Parathyroid adenoma (tissue), 2 donors: ENCODE measurements at regions not wholly inside any gene's neighbourhood (a gene's known extent, or its start where the extent isn't known, plus 50 kb on each side); places are given as distances from the start of the nearest gene placed in this dataset.

ENCODE experiments used
- H2AFZ ChIP-seq: fragments of 300-600 bp; sonication (generic); one replicate; pipeline ENCODE4 v1.7.0; 2017; ENCODE audit warnings: antibody characterized with exemption, mild to moderate bottlenecking
- H3K27ac ChIP-seq: fragments of 300-600 bp; sonication (generic); one replicate; pipeline ENCODE4 v1.7.0; 2017
- H3K27me3 ChIP-seq: fragments of 300-600 bp; sonication (generic); one replicate; pipeline ENCODE4 v1.7.0; 2017; ENCODE audit warnings: low read length; ENCODE audit not compliant: control insufficient read depth, insufficient read depth
- H3K36me3 ChIP-seq: fragments of 300-600 bp; sonication (generic); one replicate; pipeline ENCODE4 v1.7.0; 2017; ENCODE audit warnings: low read length; ENCODE audit not compliant: control insufficient read depth, insufficient read depth
- H3K4me1 ChIP-seq: fragments of 300-600 bp; sonication (generic); one replicate; pipeline ENCODE4 v1.7.0; 2017; ENCODE audit warnings: control low read depth
- H3K4me2 ChIP-seq: fragments of 300-600 bp; sonication (generic); one replicate; pipeline ENCODE4 v1.7.0; 2017; ENCODE audit warnings: low read length
- H3K4me3 ChIP-seq: fragments of 300-600 bp; sonication (generic); one replicate; pipeline ENCODE4 v1.7.0; 2017; ENCODE audit warnings: low read depth, low read length
- H3K79me2 ChIP-seq: fragments of 300-600 bp; sonication (generic); one replicate; pipeline ENCODE4 v1.7.0; 2017; ENCODE audit warnings: control low read depth
- H3K9ac ChIP-seq: fragments of 300-600 bp; sonication (generic); one replicate; pipeline ENCODE4 v1.7.0; 2017; ENCODE audit warnings: mild to moderate bottlenecking
- H3K9me3 ChIP-seq: fragments of 300-600 bp; sonication (generic); one replicate; pipeline ENCODE4 v1.7.0; 2017; ENCODE audit warnings: low read length; ENCODE audit not compliant: control insufficient read depth
- TF ChIP-seq, protein P1 (sequence below): fragments of 300-600 bp; sonication (generic); IDR thresholded peaks from one replicate; pipeline ENCODE4 v1.7.0; 2017; ENCODE audit warnings: antibody characterized with exemption, mild to moderate bottlenecking
- donor health status: primary hyperparathyroidism.

DNA sequence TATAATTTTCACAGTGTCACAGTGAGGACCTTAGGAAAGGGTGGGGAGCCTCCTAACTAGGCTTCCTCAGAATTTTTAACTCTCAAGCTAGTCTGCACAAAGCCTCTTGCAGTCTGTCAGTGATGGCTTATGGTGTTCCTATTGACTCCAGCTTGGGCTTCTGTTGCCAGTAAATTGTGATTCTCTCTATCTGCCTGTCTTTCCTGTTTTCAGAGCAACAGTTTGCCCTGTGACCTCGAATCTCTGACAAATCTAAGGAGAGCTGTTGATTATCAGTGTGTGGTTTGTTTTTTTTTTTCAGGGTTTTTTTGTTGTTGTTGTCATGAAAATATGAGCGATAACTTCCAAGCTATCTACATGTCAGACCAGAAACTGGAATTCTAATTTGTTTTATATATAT lies 423.2 kb upstream of the B3GALT2 start:
- Histone ChIP-seq H3K4me1 (no peaks in the 10 kb centered on the region), H2AFZ (no peak overlapping the region), H3K9ac (no peak overlapping the region), H3K9me3 (no peaks in the 10 kb centered on the region), H3K27ac (no peak overlapping the region), H3K4me3 (no peak overlapping the region), H3K79me2 (no peaks in the 10 kb centered on the region), H3K4me2 (no peak overlapping the region), H3K36me3 (no peaks in the 10 kb centered on the region), H3K27me3 (no peaks in the 10 kb centered on the region)
- TF ChIP-seq, protein P1, sequence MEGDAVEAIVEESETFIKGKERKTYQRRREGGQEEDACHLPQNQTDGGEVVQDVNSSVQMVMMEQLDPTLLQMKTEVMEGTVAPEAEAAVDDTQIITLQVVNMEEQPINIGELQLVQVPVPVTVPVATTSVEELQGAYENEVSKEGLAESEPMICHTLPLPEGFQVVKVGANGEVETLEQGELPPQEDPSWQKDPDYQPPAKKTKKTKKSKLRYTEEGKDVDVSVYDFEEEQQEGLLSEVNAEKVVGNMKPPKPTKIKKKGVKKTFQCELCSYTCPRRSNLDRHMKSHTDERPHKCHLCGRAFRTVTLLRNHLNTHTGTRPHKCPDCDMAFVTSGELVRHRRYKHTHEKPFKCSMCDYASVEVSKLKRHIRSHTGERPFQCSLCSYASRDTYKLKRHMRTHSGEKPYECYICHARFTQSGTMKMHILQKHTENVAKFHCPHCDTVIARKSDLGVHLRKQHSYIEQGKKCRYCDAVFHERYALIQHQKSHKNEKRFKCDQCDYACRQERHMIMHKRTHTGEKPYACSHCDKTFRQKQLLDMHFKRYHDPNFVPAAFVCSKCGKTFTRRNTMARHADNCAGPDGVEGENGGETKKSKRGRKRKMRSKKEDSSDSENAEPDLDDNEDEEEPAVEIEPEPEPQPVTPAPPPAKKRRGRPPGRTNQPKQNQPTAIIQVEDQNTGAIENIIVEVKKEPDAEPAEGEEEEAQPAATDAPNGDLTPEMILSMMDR: no peak

DNA sequence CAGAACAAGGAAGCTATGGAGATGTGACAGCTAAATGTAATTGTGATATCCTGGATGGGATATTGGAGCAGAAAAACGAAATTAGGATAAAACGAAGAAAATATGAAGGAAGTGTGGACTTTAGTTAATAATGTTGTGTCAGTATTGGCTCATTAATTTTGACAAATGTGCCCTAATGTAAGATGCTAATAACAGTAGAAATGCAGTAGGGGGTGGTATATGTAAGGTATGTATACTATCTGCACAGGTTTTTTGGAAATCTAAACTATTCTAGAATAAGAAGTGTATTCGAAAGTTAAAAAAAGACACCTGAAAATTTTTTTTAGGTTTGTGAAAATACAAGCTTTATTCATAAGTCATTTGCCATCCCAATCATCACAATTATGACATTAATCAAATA lies 421.4 kb upstream of the B3GALT2 start:
- no peaks in the 10 kb centered on the region for H3K36me3 ChIP-seq

DNA sequence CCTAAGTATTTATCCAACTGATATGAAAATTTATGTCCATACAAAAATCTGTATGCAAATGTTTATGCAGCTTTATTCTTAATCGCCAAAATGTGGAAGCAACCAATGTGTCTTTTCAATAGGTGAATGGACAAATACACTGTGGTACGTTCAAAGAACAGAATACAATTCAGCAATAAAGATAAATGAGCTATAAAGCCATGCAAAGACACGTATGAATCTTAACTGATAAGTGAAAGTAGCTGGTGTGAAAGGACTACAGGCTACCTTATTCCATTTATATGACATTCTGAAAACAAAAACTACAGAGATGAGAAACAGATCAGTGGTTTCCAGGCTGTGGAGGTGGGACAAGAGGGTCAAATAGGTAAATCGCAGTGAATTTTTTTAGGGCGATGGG lies 419.6 kb upstream of the B3GALT2 start:
- no peak overlapping the region for H3K9ac ChIP-seq
- no peaks in the 10 kb centered on the region for H3K27me3 ChIP-seq
- no peak overlapping the region for H3K4me2 ChIP-seq
- no peak overlapping the region for H3K27ac ChIP-seq
- TF ChIP-seq, protein P1: no peak
- no peaks in the 10 kb centered on the region for H3K4me1 ChIP-seq
- H3K36me3 ChIP-seq: no peaks in the 10 kb centered on the region
- no peaks in the 10 kb centered on the region for H3K9me3 ChIP-seq
- H3K4me3 ChIP-seq: no peak overlapping the region
- H3K79me2 ChIP-seq: no peaks in the 10 kb centered on the region
- no peak overlapping the region for H2AFZ ChIP-seq

More for the DNA sequence above, 421.4 kb upstream of the B3GALT2 start:
- no peaks in the 10 kb centered on the region for H3K9me3 ChIP-seq
- no peaks in the 10 kb centered on the region for H3K27me3 ChIP-seq
- no peak overlapping the region for H2AFZ ChIP-seq
- no peak overlapping the region for H3K9ac ChIP-seq
- TF ChIP-seq, protein P1: no peak
- H3K79me2 ChIP-seq: no peaks in the 10 kb centered on the region
- no peak overlapping the region for H3K4me3 ChIP-seq
- H3K4me1 ChIP-seq: no peaks in the 10 kb centered on the region
- H3K27ac ChIP-seq: no peak overlapping the region
- H3K4me2 ChIP-seq: no peak overlapping the region

- no peak overlapping the region for H3K9ac ChIP-seq
- H3K27me3 ChIP-seq: no peaks in the 10 kb centered on the region
- no peaks in the 10 kb centered on the region for H3K9me3 ChIP-seq
- H3K36me3 ChIP-seq: no peaks in the 10 kb centered on the region
- H2AFZ ChIP-seq: no peak overlapping the region
- H3K4me2 ChIP-seq: no peak overlapping the region
- no peak overlapping the region for H3K27ac ChIP-seq
- TF ChIP-seq, protein P1: no peak
- H3K4me1 ChIP-seq: no peaks in the 10 kb centered on the region
- no peaks in the 10 kb centered on the region for H3K79me2 ChIP-seq
- H3K4me3 ChIP-seq: no peak overlapping the region
Measured at GRCh38 chr1:193602705-193603104, 416.3 kb upstream of the B3GALT2 start.

DNA sequence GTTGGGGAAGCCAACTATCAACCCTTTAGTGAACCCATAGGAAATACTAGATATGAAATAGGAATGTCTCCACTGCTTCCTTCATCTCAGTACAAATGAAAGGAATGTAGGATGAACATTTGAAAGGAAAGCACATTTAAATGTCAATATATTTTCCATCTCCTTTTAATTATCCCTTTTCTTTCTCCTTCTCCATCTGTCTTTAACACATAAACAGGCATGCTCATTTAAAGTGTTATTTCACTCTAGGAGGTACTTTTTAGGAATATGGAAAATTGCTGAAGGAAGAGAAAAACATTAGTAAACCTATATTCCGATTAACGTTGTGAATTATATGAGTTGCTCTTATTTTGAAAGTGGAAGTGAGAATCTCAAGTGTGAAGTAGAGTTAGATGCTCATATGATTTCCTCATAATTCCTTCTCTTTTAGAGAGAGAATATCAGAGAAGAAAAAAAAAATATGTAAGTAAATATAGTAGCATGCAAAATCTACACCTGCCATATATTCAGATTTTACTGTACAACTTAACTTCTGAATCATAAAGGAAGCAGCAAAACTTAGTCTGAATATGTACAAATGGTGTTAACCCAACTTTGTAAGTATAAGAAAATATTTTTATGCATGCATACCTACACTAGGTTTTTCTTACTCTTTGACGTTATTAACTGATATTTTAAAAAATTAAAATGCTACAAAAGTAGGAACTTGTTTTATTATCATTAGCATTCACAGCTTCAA lies 406.9 kb upstream of the B3GALT2 start:
- no peak overlapping the region for H3K4me2 ChIP-seq
- no peaks in the 10 kb centered on the region for H3K9me3 ChIP-seq
- no peaks in the 10 kb centered on the region for H3K27me3 ChIP-seq
- H2AFZ ChIP-seq: no peak overlapping the region
- H3K9ac ChIP-seq: no peak overlapping the region
- no peak overlapping the region for H3K27ac ChIP-seq
- H3K36me3 ChIP-seq: no peaks in the 10 kb centered on the region
- TF ChIP-seq, protein P1: no peak
- H3K79me2 ChIP-seq: no peaks in the 10 kb centered on the region
- no peak overlapping the region for H3K4me3 ChIP-seq
- no peaks in the 10 kb centered on the region for H3K4me1 ChIP-seq
